HG02885 (cell line): ENCODE measurements at regions not wholly inside any gene's neighbourhood (a gene's known extent, or its start where the extent isn't known, plus 50 kb on each side); places are given as distances from the start of the nearest gene placed in this dataset.

Source experiments
- ATAC-seq: cut with Tn5 transposase; IDR thresholded peaks from one replicate; pipeline ENCODE4 v1.9.1; 2021; ENCODE audit warnings: mild to moderate bottlenecking; ENCODE audit not compliant: unreplicated experiment, poor library complexity

- no peak for ATAC-seq
Measured at GRCh38 chr6:11333132-11333849, 100.8 kb upstream of the NEDD9 start.

- no peak for ATAC-seq
Measured at GRCh38 chr6:11332463-11332862, 100.0 kb upstream of the NEDD9 start.

GRCh38 chr6:11331111-11331510 lies 98.6 kb upstream of the NEDD9 start:
- no peak for ATAC-seq

- ATAC-seq: no peak
Measured at GRCh38 chr6:11330413-11330760, 97.9 kb upstream of the NEDD9 start.

GRCh38 chr6:11329726-11330412 lies 97.4 kb upstream of the NEDD9 start:
- ATAC-seq: no peak

- ATAC-seq: no peak
Measured at GRCh38 chr6:11328613-11329247, 96.3 kb upstream of the NEDD9 start.

GRCh38 chr6:11327961-11328360 lies 95.5 kb upstream of the NEDD9 start:
- ATAC-seq: no peak

- no peak for ATAC-seq
Measured at GRCh38 chr6:11326116-11326515, 93.6 kb upstream of the NEDD9 start.

- peak; percentile 84 for ATAC-seq
Measured at GRCh38 chr6:11324453-11325015, 92.1 kb upstream of the NEDD9 start.

- no peak for ATAC-seq
Measured at GRCh38 chr6:11323666-11324452, 91.4 kb upstream of the NEDD9 start.

GRCh38 chr6:11322252-11322885 lies 89.9 kb upstream of the NEDD9 start:
- ATAC-seq: no peak

GRCh38 chr6:11320914-11321597 lies 88.6 kb upstream of the NEDD9 start:
- no peak for ATAC-seq

- ATAC-seq: no peak
Measured at GRCh38 chr6:11318835-11319813, 86.7 kb upstream of the NEDD9 start.

GRCh38 chr6:11317885-11318771 lies 85.7 kb upstream of the NEDD9 start:
- peak; percentile 76 for ATAC-seq

GRCh38 chr6:11315743-11316437 lies 83.4 kb upstream of the NEDD9 start:
- no peak for ATAC-seq

- no peak for ATAC-seq
Measured at GRCh38 chr6:11313207-11313606, 80.7 kb upstream of the NEDD9 start.

- no peak for ATAC-seq
Measured at GRCh38 chr6:11311970-11312369, 79.5 kb upstream of the NEDD9 start.
